HG03469 (cell line): ENCODE measurements at regions not wholly inside any gene's neighbourhood (a gene's known extent, or its start where the extent isn't known, plus 50 kb on each side); places are given as distances from the start of the nearest gene placed in this dataset.

Experiments
- ATAC-seq: cut with Tn5 transposase; IDR thresholded peaks from one replicate; pipeline ENCODE4 v1.9.1; 2021; ENCODE audit warnings: mild to moderate bottlenecking, moderate library complexity, moderate number of reproducible peaks; ENCODE audit not compliant: unreplicated experiment

- ATAC-seq: no peak
Measured at GRCh38 chr9:19600538-19600937, 188.3 kb downstream of the SLC24A2 start.

- no peak for ATAC-seq
Measured at GRCh38 chr9:19598722-19599121, 189.9 kb downstream of the ACER2 start.

DNA sequence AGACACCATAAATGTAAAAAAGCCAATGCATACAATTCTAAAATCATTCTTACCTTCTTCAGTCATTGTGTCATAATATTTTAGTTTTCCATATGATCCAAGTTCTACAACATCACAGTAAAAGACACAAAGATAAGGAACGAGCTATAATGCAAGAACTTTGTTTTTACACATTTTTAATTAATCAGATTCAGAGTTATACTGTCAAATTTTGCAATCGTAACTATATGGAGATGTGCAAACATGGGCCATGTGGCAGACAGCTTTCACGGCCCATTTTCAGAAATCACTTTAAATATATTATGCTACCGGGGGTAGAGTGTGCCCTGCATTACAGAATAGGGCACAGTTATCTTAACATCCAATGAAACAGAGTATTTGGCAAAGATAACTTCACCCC lies 188.4 kb downstream of the ACER2 start:
- no peak for ATAC-seq

GRCh38 chr9:19595003-19595402 lies 186.2 kb downstream of the ACER2 start:
- no peak for ATAC-seq

DNA sequence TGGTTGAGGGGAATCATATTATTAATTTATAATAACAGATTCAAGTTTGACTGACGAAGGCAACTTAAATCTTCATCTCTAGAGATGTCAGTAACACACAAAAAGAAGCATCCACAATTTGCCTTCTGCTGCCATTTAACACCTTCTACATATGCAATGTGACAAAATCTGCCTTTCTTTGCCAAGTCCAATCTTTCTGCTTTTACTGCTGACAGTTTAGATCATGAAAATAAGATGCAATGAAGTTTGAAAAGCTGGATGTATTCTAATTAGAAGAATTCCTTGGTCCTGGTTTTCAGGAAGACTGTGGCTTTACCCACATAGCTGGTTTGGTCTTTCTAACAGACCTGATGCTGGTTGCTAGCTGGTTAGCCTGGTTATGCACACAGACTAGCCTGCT lies 178.9 kb downstream of the ACER2 start:
- no peak for ATAC-seq

DNA sequence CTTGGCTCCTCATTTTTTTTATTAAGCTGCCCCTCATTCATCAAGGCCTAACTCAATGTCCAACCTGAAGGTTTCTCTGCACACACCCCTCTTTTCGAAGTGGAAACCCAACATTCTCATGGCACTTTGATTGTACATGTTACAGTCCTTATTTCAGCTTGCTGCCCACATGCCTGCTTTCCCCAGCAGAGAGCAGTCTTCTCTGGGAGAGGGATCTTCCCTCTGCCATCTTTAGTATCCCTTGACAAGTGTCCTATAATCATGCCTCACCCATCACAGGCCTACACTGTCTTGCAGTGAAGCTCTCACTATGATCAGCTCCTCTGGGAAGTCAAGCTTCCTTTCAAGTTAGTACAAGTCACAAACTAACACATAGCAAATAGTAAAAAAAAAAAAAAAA lies 175.1 kb downstream of the ACER2 start:
- ATAC-seq: no peak

DNA sequence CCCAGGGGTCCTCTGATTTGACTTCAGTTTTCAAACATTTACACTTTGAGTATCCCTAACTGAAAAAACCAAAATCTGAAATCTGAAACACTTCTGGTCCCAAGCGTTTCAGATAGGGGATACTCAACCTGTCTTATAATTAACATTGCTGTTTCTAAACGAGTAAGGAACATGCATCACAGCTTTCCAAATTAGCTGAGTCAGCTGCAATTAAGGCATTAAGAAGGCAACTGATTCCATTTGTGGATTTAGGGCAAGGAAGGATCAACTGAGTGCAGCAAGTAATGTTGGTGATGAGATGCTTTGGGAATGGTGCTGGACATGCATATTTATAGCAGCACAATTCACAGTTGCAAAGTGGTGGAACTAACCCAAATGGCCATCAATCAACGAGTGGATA lies 168.6 kb downstream of the ACER2 start:
- ATAC-seq: no peak

DNA sequence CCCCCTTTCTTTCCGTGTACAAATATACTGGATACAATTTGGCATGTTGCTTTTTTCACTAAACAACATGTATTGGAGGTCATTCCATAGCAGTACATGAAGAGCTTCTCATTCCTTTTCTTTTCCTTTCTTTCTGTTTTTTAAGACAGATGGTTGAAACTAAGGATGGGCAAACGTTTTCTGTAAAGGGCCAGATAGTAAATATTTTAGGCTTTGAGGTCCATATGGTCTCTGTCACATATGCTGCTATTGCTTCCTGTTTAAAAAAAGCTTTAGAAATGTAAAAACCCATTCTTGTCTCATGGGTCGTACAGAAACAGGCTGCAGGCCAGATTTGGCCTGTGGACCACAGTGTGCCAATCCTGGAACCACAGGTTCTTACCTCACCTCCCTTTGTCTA lies 160.1 kb downstream of the ACER2 start:
- ATAC-seq: no peak

DNA sequence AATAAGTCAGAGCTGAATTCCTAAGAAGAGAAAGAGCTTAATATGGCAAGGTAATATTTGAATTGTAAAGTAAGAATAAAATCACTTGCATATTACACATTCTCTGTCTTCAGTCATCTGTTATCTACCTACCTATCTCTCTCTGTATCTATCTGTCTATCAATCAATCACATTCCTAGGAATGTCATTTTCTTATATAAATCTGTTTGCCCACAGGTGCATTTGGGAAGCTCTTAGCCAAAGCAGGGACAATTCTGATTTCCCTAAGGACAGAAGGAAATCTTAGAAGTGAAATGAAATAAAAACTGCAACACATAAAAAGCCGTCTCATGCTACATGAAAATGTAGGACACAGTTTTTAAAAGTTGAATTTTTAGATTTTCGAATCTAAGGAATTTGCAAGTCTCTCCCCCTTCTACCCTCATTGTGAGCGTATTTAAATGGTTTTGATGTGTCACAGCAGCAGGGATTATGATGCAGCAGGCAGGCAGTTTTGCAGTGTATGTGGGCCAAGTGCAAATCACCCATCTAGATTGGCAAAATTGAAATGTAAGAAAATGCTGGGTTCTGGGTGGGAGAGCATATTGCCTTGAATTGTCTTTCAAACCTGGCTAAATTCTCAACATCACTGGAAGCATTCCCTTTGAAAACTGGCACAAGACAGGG lies 155.7 kb downstream of the ACER2 start:
- ATAC-seq: no peak

DNA sequence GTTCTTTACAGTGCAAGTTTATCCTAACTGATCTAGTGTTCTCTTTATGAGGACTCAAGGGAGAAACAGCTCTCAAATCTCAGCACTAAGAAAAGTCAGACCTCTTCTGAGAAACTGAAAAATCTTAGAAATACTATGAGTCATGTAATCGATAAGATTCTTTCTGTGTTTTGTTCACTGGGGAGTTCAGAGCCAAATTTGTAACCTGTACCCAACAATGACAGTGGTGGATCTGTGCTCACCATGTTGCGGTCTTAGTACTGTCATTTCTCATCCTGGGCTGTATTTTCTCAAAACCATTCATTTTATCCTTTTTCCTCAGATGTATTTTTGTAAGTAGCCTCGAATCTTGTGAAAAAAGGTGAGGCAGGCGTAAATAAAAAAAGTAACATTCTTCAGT lies 146.4 kb downstream of the ACER2 start:
- no peak for ATAC-seq

- no peak for ATAC-seq
Measured at GRCh38 chr9:19554529-19554928, 145.7 kb downstream of the ACER2 start.

- no peak for ATAC-seq
Measured at GRCh38 chr9:19553441-19553840, 144.6 kb downstream of the ACER2 start.

GRCh38 chr9:19552282-19553105 lies 143.7 kb downstream of the ACER2 start:
- ATAC-seq: no peak

- no peak for ATAC-seq
Measured at GRCh38 chr9:19551124-19551929, 142.5 kb downstream of the ACER2 start.

- ATAC-seq: no peak
Measured at GRCh38 chr9:19550009-19550408, 141.2 kb downstream of the ACER2 start.

- no peak for ATAC-seq
Measured at GRCh38 chr9:19533373-19533772, 124.6 kb downstream of the ACER2 start.

- ATAC-seq: no peak
Measured at GRCh38 chr9:19527663-19528062, 118.9 kb downstream of the ACER2 start.

GRCh38 chr9:19522558-19522957 lies 113.7 kb downstream of the ACER2 start:
- no peak for ATAC-seq

GRCh38 chr9:19521205-19521604 lies 112.4 kb downstream of the ACER2 start:
- no peak for ATAC-seq

GRCh38 chr9:19517202-19517942 lies 108.6 kb downstream of the ACER2 start:
- no peak for ATAC-seq

- no peak for ATAC-seq
Measured at GRCh38 chr9:19516348-19516747, 107.5 kb downstream of the ACER2 start.
